ENCODE measurements at regions not wholly inside any gene's neighbourhood (a gene's known extent, or its start where the extent isn't known, plus 50 kb on each side); places are given as distances from the start of the nearest gene placed in this dataset.

- POLR2A ChIA-PET = no interaction called here
- intact Hi-C loops (cut with micrococcal nuclease) = no loop called here
- no peak for DNase-seq (ENCODE audit: low read depth, low spot score)
Measured at GRCh38 chr5:68872088-68872839, 221.6 kb upstream of the SLC30A5 start.

More at GRCh38 chr5:68872088-68872839, 221.6 kb upstream of the SLC30A5 start:
- Histone ChIP-seq H3K4me1 (ENCODE audit: control insufficient read depth in 1 of 2, insufficient read depth in 2 of 2, low read length in 2 of 2) (no peaks in the 10 kb centered on the region), H3K9ac (ENCODE audit: low read length) (no peak overlapping the region), H3K79me2 (ENCODE audit: insufficient read depth, low read length) (no peaks in the 10 kb centered on the region), H3K9me2 (ENCODE audit: insufficient read depth) (no peaks in the 10 kb centered on the region), H3K9me3 (ENCODE audit: control insufficient read depth in 1 of 2, insufficient read depth in 1 of 2, low read depth in 1 of 2, low read length in 2 of 2) (no peaks in the 10 kb centered on the region), H3K4me3 (replicated peaks in 1 of 2; ENCODE audit: low read depth in 1 of 2, low read length in 2 of 2) (no peak overlapping the region), H3K27me3 (ENCODE audit: insufficient read depth, low read length) (no peaks in the 10 kb centered on the region), H2AFZ (ENCODE audit: low read depth, low read length, poor library complexity, severe bottlenecking) (no peak overlapping the region), H3K4me2 (ENCODE audit: low read length) (no peak overlapping the region), H4K20me1 (ENCODE audit: insufficient read depth) (no peaks in the 10 kb centered on the region), H3K36me3 (ENCODE audit: control insufficient read depth in 1 of 2, insufficient read depth in 2 of 2, low read length in 2 of 2) (no peaks in the 10 kb centered on the region), H3K27ac (ENCODE audit: low read depth, low read length) (no peak overlapping the region)
- ChIA-PET CTCF (no interaction called here), RAD21 (ENCODE audit: low non-redundant PET in 1 of 2, low total read pairs in 2 of 2, uncharacterized antibody in 2 of 2, unreplicated experiment in 2 of 2) (no interaction called here)
- no peak for ATAC-seq
- BruUV-seq (replicated peaks) = no TSS peak
- no peak for TF ChIP-seq REST (IDR thresholded peaks at IDR 0.05; ENCODE audit: low read depth)
- no peak for TF ChIP-seq CEBPB (IDR thresholded peaks at IDR 0.05; ENCODE audit: low read depth)
- no peak for TF ChIP-seq POLR2A (IDR thresholded peaks at IDR 0.05; ENCODE audit: borderline replicate concordance, extremely low read depth, insufficient read depth, insufficient read length)
- TF ChIP-seq SIN3A (IDR thresholded peaks at IDR 0.05; ENCODE audit: low read depth) = no peak
- no peak for TF ChIP-seq POLR2AphosphoS5 (IDR thresholded peaks at IDR 0.05; ENCODE audit: low read depth, low read length)
- TF ChIP-seq TCF7L2 (IDR thresholded peaks at IDR 0.05; ENCODE audit: borderline replicate concordance, extremely low read depth, insufficient read depth, insufficient read length) = no peak
- no peak for TF ChIP-seq RAD21 (IDR thresholded peaks at IDR 0.05; ENCODE audit: low read depth)
- no peak for TF ChIP-seq ZNF274 (IDR thresholded peaks at IDR 0.05; ENCODE audit: low read depth, low read length)
- TF ChIP-seq ZBTB33 (IDR thresholded peaks at IDR 0.05; ENCODE audit: extremely low read depth, insufficient replicate concordance, low read length) = no peak
- TF ChIP-seq CBX3 (IDR thresholded peaks at IDR 0.05; ENCODE audit: low read depth) = no peak
- no peak for TF ChIP-seq ELF1 (IDR thresholded peaks at IDR 0.05; ENCODE audit: borderline replicate concordance, low read depth)
- TF ChIP-seq EZH2 (IDR thresholded peaks at IDR 0.05) = no peak
- no peak for TF ChIP-seq EZH2phosphoT487 (IDR thresholded peaks at IDR 0.05; ENCODE audit: borderline replicate concordance)

Measured in HCT116 (cell line).